ENCODE measurements at regions not wholly inside any gene's neighbourhood (a gene's known extent, or its start where the extent isn't known, plus 50 kb on each side); places are given as distances from the start of the nearest gene placed in this dataset.
"Not testable (repeated sequence)": the region's sequence is repeated elsewhere in the genome, so short reads cannot be mapped to it uniquely, and the experiment has no call there.

DNA sequence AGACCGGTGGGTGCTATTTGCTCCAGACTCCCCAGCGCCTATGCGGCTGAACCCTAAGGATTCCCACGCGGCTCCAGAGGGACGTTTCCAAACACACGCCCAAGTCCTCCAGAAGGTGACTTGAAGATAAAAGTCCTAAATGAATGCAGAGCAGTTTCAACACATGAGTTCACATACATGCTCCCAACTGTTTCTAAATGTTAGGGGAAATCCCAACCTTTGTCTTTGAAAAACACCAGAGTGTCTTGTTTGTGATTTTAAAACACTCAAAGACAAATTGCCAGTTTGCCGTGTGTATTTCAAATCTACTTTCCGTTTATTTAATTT, 252.9 kb upstream of the SFSWAP start:
- DNase-seq (ENCODE audit: low spot score): no peak

DNA sequence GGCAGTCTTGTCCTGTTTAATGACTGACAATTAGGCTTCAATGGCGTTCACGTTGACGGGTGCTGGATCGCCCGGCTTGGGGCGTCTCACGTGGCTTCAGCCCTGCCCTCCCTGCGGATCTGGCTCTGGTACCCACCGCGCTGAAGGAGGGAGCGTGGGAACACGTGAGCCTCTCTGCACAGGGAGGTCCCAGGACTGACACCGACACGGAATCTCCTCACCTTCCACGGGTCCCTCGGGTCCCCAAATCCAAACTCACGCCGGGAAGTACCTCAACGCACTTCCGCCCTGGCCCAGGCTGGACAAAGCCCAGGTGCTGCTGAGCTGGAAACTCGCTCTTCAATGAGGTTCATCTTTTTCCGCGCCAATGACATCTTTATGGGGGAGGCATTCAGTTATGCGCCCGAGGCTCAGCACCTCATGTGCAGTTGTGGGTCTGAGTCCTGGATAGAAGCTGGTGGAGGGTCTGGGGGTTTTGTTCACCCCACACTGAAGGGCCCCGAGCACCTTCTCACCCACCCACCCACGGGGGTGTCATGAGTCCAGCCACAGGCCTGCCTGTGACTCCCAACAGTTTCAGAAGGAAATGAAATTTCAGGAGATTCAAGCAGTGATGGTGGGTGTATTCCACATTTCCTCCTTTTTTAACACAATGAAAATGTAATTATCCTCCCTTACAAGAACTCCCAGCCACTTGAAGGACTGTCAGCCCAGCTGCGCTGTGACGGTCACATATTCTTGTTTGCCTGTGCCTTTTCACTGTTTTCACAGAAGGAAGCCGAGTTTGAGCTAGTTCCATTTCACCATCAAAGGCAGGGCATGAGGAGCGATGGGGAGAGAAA, 251.7 kb upstream of the SFSWAP start:
- DNase-seq (ENCODE audit: low spot score): no peak

DNA sequence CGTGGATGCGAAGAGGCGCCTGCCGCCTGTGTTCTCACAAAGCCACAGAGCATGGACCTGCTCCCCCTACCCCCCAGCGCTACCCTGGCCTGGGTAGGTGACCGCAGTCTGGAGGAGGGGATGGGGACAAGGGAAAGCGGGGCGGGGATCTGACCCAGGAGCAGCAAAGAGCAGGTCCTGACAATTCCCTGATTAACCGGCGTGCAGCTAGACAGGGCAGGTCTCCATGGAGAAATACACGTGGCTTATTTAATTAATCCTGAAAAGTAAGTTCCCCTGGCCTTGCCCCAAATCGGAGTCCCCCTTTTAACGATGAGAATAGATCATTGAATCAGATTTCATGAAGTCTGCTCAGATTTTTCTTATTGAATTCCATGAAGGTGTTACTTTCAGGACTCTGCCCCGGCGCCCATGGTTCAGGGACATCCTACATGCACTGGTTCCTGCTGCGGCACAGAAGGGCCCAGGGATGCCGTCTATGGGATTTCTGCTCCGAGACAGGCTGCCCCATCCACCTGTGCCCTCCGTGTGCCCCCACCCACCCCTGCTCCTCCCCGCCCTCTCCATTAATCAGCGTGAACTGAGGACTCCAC, 251.0 kb upstream of the SFSWAP start:
- DNase-seq (ENCODE audit: low spot score): no peak

DNA sequence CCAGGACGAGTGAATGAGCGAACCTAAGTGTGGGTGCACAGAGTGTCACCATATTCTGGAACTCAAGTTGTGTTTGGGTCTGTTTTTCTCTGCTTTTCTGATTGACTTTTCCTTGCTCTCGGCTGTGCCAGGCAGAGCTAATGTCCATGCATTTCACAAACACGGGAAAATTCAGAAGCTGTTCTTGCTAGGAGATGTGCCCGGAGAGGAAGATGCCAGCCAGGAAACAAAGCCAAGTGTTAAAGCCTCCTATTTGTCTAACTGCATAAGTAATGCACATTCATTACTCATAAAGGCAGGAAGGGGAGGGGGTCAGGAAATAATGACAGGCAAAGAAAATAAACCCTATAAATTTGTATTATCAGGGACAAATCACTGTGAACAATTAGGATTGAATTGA, 250.4 kb upstream of the SFSWAP start:
- no peak for DNase-seq (ENCODE audit: low spot score)

DNA sequence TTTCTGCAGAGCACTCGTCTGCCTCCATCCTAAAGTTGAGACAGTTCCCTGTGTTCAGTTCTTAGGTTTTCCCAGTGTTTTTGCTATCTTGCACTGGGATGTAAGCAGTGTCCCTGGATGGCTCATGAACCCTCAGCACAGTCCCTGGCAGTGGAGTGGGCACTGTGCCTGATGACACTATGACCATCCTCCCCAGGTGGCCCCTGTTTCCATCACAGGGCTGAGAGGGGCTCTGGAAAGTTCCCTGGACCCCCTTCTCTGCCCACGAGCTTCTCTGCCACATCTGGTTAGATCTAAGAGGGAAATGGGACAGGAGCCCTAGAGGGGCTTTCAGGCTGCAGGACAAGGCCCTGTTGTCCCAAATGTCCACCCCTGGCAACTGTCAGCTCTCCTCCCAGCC, 249.8 kb upstream of the SFSWAP start:
- no peak for DNase-seq (ENCODE audit: low spot score)

DNA sequence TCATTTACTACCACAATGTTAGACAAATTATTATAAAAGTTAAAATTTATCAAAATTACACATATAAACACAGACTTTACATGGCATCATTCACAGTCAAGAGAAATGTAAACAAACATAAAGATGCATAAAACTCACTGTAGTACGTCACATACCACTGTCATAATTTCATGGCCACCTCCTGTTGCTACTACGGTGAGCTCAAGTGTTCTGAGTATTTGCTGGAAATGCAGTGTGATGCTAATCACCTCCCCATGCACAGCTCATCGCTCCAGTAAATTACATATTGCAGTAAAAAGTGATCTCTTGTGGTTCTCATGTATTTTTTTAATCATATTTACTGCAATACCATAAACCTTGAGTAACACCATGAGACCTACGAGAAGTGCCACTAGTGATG, 247.7 kb upstream of the SFSWAP start:
- DNase-seq (ENCODE audit: low spot score): no peak

DNA sequence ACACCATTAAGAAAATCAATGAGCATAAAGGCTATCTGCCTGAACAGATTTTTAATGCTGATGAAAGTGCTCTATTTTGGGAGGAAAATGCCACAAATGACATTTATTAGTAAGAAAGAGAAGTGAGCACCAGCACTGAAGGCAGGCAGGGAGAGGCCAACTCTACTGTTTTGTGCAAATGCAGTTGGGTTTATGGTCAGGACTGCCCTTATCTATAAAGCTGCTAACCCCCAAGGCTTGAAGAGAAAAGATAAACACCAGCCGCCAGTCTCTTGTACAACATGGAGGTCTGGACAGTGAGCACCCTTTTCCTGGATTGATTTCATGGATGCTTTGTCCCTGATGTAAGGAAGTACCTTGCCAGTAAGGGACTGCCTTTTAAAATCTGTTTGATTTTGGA, 246.8 kb upstream of the SFSWAP start:
- no peak for DNase-seq (ENCODE audit: low spot score)

DNA sequence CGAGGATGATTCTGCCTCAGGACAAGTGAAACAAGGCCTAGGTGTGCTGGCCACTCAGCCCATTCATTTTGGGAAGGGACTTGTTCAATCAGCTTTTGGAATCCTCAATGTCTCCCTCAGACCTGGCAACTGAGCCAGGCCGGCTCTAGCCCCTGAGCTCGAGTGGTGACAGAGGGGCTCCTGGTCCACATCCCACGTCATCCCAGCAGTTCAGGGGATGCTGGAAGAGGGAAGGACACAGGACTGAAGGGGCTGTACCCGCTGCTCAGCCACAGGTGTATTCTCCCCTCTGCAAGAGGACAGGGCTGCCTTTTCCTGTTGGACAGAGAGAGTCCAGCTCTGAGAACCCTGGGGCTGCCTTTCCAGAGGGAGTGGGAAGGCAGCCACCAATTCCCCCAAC, 244.6 kb upstream of the SFSWAP start:
- no peak for DNase-seq (ENCODE audit: low spot score)

DNA sequence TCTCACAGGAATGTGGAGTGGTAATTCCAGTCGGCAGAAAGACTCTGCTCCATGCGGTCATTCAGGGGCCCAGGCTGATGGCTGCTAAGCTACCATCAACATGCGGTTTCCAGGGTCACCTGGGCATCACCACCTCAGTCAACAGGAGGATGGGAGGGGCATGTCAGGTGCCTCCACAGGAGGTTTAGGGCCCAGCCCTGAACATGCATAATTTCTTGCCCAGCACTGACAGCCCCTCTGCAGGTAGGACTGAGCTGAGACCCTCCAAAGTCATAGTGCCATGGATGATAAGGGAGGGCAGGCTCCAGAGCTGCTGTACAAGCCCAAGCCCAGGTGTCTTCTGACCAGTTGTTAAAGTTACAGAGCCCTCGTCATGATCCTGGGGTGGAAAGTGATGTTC, 244.0 kb upstream of the SFSWAP start:
- no peak for DNase-seq (ENCODE audit: low spot score)

DNA sequence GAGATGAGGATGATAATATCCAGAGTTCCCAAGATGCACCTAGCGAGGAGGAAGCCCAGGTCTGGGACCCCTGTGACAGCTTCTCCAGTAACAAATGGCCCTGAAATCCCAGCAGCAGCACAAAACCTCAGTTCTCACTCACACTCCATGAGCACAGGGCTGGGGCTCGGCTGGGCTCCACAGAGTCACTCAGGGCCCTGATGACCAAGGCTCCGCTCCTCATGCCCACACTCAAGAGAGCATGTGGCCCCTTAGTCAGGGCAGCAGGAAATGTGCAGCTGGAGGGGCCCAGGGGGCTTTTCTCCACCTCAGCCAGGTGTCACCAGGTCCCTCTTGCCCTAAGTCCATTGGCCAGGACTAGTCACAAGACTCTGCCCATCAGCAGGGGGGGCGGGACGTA, 242.7 kb upstream of the SFSWAP start:
- no peak for DNase-seq (ENCODE audit: low spot score)

DNA sequence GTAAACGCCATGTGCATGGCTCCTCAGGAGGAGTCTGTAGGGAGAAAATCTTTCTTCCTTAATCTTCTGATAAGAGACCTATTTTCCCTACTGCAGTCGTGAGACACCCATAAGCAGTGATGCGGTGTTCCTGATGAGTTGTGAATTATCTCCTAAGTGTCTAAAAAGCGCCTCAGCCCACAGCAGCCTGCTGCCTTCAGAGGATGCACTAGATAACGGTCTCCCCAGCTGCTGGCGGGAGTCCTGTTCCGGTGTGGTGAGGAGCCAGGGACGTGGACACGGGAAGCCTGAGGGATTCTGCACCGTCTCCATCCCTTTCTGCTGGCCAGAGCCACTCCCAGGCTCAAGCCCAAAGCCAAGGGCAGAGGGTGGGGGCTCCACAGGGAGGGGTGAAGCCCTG, 240.9 kb upstream of the SFSWAP start:
- DNase-seq (ENCODE audit: low spot score): not testable (repeated sequence)

DNA sequence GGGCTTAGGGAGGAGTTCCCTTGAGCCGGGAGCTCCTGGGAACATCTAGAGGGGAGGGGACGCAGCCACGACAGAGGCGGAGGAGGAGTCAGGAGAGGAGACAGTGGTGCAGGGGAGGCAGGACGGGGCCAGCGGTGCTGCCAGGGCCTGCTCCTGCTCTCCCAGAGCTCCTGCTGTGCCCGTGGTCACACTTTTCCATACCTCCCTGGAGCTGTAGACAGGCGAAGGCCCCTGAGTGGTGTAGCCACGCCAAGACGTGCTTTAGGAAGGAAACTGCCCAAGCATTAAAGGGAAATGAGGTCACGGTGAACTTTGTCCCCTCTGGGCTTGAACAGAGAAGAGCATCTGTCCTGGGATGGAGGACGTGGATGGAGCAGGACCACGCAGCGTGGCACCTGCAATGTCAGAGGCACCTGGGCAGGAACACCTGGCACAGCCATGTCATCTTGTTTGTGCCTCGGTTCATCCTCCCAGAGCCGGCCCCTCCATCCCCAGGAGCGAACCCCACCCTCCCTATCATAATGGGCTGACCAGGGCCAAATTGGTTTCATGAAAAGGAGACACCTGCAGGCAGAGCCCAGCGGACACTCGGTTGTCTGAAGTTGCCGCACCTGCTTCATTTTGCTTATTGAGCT, 239.5 kb upstream of the SFSWAP start:
- DNase-seq (ENCODE audit: low spot score): no peak

DNA sequence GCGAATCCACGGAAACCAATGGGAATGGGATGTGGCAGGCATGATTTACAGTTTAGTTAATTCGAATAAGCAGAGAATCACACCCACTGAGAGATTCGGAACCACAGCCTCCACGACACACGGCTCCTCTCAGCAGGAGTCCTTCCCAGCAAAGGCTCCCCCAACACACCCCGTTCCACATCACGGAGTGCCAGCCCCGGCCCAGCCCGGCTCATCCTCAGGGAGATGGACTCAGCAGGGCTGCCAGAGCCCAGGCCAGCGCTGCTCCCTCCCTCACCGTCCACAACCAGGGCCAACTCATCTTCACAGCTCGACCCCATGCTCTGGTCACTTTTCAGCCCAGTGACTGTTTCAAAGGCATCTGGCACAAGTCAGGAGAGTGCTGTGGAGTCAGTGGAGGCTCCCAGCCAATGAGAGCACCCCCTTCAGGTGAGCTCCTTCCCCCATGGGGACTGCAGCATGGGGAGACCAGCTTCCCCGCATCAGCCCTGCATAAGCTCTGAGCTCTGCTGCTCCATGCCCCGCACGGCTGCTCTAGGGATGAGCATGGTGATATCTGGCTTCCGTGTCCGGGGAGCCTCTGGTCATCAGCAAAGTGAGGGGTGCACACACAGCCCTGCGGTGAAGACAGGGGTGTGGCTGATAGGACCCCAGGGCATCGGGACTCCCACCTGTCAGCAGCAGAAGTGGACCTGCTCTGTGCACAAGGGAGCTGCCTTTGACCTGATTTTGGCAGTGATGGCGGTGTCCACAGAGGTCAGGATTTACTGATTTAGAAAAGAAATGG, 238.8 kb upstream of the SFSWAP start:
- no peak for DNase-seq (ENCODE audit: low spot score)

DNA sequence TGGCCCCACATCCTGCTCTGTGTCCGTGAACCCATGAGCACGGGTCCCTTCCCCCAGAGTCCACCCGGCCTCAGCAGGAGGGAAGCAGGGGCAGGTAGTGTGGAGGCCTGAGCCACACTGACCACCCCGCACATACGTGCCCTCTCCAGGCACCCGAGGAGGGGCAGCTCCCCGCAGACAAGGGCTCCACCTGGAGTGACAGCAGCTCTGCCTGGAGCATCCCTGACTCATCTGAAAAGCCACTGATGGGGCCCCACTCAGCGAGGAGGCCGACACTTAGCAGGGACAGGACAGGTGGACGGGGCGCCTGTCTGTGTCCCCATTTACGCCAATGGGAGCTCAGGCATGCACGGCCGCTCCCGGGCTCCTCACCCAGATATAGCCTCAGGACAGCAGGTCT, 237.6 kb upstream of the SFSWAP start:
- DNase-seq (ENCODE audit: low spot score): no peak

DNA sequence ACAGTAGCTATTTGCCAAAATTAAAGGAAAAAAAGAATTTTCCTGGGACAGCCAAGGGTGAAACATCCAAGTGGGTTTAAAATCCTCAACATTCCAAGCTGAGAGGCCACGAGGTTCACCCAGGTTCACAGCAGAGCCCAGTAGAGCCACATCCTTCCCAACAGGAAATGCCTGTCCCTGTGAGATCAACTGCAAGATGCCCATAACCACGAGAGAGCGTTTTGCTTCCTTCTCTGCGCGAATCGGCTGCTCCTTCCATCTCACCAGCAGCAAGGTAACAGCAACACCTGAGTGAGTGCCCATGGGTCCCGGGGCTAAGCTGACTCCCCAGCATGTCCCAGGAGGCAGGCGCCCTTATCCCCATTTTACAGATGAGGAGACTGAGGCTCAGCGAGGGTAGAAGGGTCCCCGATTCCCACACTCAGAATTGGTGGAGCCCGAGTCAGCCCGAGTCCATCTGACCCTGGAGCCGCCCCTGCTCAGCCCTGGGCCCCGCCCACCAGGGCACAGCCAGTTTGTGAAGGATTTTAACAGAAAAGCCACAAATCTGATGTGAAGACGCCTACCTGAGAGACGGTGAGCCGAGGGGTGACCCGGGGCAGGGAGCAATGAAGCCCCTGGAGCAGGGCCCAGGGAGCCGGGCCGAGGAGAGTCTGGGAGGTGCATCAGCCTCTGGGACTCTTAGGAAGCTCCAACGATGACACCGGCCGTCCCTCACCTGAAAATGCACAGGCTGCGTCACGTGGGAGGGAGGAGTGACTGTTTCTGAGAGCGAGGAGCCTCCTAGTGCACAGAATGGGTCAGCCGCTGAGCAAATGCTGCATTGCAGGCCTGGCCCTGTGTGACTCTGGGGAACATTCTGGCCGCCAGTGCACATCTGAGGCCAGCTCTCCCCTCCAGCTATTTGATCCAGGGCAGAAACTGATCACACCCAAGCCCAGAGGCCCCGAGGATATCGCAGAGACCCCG, 236.9 kb upstream of the SFSWAP start:
- no peak for DNase-seq (ENCODE audit: low spot score)

DNA sequence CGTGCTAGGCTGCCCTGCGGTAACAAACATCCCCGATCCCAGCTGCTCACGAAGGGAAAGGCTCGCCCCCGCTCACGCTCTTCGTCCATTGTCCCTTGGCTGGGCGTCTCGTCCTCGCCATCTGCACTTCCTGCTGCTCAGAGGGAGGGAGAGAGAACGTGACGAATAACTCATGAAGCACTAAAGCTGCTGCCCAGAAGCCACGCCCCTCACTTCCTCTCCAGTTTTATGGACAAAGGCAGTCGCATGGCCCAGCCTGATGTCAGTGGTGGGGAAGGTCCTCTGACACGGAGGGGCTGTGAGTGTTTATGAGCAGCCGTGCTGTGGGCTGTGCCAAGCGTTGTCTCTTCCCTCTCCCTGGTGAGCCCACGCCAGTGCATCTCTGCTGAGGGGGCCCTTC, 235.9 kb upstream of the SFSWAP start:
- DNase-seq (ENCODE audit: low spot score): not testable (repeated sequence)

DNA sequence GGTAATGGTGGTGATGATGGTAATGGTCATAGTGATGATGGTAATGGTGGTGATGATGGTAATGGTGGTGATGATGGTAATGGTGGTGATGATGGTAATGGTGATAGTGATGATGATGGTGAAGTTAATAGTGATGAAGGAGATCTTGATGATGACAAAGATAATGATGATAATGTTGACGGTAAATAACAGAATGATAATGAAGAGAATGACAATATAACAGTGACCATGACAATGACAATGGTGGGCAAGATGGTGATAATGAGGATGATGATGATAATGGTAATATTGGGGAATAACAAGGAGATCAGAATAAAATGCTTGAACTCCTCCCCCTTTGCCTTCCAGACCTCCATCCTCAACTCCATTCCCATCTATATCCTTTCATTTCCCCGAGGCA, 233.3 kb upstream of the SFSWAP start:
- no peak for DNase-seq (ENCODE audit: low spot score)

DNA sequence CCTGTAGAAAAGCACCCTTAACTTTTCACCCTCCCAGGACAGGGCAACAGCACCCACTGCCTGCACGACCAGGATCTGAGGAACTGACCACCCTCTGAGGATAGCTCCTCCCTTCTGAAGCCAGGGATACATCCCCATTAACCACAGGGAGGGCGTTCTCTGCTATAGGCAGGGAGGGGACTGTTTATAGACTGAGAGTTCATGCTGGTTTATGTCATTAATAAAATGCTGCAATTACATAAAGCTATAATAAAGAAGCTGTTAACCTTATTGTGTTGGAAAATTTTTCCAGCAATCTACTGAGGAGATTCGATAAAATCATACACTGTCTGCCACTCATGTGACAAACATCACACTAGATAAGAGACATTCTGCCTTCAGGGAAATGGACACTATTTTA, 232.4 kb upstream of the SFSWAP start:
- no peak for DNase-seq (ENCODE audit: low spot score)

DNA sequence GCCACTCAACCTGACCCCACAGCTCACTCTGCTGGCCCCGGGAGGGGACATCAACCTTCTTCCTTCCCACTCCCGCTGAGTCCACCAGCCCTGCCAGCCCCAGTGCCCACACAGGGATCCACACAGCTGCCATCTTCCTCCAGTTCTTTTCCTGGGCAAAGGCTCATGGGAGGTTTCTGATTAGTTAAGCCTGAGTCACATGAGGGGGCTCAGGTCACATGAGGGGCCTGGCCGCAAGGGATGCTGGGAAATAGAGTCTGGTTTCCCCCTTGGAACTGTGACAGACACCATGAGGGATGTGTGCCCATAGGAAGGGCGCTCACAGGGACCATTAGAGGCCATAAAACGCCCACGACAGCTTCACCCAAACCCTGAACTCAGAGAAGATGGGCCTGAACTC, 228.7 kb upstream of the SFSWAP start:
- DNase-seq (ENCODE audit: low spot score): no peak

DNA sequence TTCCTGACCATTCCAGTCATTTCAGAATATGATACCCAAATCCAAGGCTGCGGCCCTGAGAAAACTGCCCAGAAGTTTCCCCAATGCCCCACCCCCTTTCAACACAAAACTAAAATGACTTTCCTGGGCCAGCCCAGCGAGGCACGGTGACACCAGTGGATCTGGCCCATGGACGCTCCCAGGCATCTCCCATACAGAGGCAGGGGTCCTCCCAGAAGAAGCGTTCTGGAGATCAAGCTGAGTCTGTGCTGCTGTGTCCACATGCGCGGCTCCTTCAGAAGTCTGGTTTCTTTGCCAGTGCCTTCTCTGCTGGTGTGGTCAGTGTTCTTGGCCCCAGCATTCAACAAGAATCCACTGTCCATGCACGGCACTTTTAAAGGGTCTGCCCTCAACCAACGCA, 228.2 kb upstream of the SFSWAP start:
- DNase-seq (ENCODE audit: low spot score): no peak

DNA sequence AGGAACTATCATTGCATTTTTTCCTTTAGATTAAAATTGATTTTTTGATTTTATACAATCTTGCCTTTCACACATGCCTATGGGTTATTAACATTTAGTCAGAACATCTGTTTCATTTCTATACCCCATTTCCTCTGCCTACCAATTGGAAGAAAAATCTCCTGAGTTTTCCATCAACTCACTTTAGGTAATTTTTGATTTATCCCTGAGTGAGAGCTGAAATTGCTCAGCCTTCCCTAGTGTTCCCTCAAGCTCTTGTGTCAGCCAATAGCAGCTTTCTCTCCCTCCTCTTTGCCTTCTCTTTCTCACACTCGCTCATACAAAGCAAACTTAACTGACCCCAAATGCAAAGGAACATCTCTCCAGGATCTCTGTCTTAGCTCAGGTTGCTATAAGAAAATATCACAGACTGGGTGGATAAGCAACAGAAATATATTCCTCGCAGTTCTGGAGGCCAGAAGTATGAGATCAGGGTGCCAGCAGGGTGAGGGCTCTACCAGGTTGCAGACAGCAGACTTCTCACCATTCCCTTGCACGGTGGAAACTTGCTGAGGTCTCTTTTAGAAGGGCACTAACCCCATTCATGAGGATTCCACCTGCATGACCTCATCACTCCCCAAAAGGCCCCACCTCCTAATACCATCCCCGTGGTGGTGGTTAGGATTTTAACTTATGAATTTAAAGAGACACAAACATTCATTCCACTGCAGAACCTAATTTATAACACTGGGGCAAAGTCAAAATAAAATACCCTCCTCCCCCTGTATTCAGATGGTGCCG, 224.2 kb upstream of the SFSWAP start:
- DNase-seq (ENCODE audit: low spot score): no peak
